Cardiac fibroblast (primary cell): ENCODE measurements at regions not wholly inside any gene's neighbourhood (a gene's known extent, or its start where the extent isn't known, plus 50 kb on each side); places are given as distances from the start of the nearest gene placed in this dataset.
A peak's percentile ranks its signal among the peaks of the same experiment; 100 is the strongest.

Experiments used
- DNase-seq, 2 donors: peaks; one replicate each; pipeline versions ENCODE4 v3.0.0 to v3.0.0-alpha.2; 2010; ENCODE audit warnings: low read depth in 2 of 2
- H3K4me3 ChIP-seq, 2 donors: replicated peaks in 1 of 2; 1 replicate in 1 of 2; 2 replicates in 1 of 2; pipeline ENCODE4 v1.5.1; 2011; ENCODE audit warnings: low read depth in 2 of 2, low read length in 2 of 2, mild to moderate bottlenecking in 2 of 2, moderate library complexity in 1 of 2
- TF ChIP-seq, protein P1 (sequence below): IDR thresholded peaks from one replicate; pipeline ENCODE4 v1.5.1; 2011; ENCODE audit warnings: low read depth, mild to moderate bottlenecking, low read length, inconsistent platforms

DNA sequence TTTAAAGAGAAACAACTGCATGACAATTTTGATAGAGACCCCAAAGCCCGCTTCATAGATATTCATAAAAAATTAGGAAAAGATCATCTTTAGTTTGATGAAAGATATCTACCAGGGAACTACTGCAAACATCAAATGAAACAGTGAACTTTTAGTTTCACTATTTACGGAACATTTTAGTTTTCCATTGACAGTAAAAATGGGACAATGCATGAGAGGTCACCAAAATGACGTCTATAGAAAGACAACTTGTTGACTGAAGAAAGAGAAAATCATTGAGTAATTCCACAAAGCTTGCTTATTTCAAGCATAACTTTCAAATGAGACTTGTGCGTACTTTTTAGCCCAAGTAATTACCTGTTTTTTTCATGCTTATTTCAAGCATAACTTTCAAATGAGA lies 411.4 kb downstream of the HLX start:
- no peak overlapping the region for H3K4me3 ChIP-seq
- TF ChIP-seq, protein P1, sequence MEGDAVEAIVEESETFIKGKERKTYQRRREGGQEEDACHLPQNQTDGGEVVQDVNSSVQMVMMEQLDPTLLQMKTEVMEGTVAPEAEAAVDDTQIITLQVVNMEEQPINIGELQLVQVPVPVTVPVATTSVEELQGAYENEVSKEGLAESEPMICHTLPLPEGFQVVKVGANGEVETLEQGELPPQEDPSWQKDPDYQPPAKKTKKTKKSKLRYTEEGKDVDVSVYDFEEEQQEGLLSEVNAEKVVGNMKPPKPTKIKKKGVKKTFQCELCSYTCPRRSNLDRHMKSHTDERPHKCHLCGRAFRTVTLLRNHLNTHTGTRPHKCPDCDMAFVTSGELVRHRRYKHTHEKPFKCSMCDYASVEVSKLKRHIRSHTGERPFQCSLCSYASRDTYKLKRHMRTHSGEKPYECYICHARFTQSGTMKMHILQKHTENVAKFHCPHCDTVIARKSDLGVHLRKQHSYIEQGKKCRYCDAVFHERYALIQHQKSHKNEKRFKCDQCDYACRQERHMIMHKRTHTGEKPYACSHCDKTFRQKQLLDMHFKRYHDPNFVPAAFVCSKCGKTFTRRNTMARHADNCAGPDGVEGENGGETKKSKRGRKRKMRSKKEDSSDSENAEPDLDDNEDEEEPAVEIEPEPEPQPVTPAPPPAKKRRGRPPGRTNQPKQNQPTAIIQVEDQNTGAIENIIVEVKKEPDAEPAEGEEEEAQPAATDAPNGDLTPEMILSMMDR, result no peak
- no peak for DNase-seq

DNA sequence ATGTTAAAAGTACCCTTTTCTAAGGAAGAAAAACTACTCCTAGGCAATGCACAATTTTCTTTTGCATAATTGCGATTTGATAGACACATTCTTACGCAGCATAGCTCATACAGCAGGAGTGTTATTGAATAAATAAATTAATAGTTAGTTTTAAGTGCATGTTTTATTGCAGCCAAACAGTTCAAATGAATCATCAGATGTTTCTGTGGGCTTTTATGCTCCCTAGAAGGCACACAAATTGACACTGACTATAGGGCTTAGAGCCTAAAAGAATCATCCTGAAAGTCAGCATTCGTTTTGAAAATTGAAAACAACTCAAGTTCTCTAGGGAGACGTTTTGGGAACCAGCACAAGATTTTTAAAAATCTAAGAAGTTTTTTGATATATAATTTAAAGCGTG lies 411.9 kb downstream of the HLX start:
- DNase-seq, result no peak
- TF ChIP-seq, protein P1, result no peak

DNA sequence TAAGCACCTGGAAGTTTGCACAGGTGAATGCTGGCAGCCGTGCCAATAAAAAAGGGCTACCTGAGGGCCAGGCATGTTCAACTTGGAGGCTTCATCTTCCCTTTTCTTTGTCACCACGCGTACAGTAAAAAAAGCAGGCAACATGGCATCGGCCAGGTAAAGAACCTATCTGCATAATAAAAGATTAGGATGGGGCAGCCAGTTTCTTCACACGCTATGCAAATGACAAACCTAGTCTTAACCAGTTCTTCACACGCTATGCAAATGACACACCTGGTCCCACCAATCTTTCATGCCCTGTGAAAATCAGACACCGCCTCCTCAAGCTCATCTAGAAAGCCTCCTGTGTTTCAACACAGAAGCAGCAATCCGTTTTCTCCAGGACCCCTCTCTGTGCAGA lies 413.4 kb downstream of the HLX start:
- TF ChIP-seq, protein P1, result no peak
- DNase-seq, result no peak

More for the DNA sequence above, 411.9 kb downstream of the HLX start:
- no peak overlapping the region for H3K4me3 ChIP-seq

DNA sequence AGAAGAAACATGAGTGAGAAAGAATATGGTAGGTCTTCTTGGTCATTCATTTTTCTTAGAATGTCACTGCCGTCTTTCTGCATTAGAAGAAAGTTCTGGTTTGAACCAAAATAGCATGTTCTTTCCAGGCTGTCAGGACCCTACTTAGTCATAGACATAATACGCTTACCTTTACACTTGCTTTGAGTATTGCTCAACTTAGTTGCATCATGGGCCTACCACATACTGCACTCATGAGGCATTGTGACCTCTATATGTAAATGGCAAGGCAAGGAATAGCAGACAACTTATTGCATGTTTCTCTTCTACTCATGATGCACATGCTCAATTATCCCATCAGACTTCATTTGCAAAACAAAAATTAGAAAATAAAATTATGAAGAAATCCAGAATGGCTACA lies 415.0 kb downstream of the HLX start:
- H3K4me3 ChIP-seq, result no peak overlapping the region
- DNase-seq, result peak; percentile 13 to 81
- TF ChIP-seq, protein P1, result no peak

More for the DNA sequence above, 413.4 kb downstream of the HLX start:
- H3K4me3 ChIP-seq, result no peak overlapping the region

DNA sequence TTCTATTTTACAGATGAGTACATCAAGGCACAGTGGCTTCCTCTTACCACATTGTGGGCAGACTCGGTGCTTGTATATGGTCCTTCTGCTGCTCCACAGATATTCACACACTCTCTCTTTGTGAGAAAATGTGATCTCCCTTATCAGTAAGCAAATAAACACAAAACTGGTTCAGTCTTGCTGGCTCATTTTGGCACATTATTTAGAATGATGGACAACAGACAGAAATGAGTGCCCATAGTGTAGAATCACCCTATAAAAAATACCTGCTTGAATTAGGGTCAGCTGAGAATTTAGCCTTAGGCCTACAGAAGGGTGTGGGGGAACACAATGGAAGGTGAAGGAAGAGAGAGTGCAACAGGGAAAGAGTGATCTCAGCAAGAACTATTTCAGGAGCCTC lies 423.1 kb downstream of the HLX start:
- DNase-seq, result no peak
- H3K4me3 ChIP-seq, result no peak overlapping the region
- TF ChIP-seq, protein P1, result no peak

DNA sequence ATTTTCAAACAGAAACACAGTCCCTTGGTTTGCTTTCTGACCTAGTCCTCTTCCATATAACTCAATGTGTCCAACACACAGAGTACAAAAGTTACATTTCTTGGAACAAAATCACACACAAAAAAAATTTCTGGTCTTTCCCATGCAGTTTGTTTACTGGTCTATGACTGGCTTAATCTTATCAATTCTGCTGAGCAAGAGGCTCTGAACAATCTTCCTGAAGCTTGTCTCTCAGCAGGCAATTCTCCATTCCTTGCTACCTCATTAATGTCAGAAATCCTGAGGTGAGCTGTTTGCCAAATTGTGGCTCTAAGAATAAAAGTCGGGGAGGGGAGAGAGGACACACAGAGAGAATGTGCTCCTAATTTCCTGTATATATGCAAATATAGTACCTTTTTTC lies 423.6 kb downstream of the HLX start:
- TF ChIP-seq, protein P1, result no peak
- no peak overlapping the region for H3K4me3 ChIP-seq

DNA sequence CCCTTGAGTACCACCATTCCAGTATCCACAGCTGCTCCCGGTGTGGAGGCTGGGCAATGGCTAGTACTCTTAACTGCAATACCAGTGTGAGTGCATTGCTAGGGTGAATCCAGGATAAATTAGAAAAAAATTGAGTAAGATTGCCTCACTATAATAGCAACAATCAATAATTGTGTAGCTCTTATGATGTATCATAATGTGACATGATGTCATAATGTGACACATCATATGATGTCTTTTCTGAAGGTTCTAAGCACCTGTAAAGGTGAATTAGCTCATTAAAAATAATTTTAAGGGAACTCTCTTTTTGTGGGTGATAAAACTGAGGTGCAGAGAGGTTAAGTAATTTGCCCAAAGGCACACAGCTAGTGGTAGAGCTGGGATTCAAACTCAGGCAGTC lies 424.4 kb downstream of the HLX start:
- TF ChIP-seq, protein P1, result no peak
- no peak for DNase-seq
- no peak overlapping the region for H3K4me3 ChIP-seq

More for the DNA sequence above, 423.6 kb downstream of the HLX start:
- DNase-seq, result peak in 1 of 2 donors; percentile 4
